ENCODE measurements at regions not wholly inside any gene's neighbourhood (a gene's known extent, or its start where the extent isn't known, plus 50 kb on each side); places are given as distances from the start of the nearest gene placed in this dataset.

DNA sequence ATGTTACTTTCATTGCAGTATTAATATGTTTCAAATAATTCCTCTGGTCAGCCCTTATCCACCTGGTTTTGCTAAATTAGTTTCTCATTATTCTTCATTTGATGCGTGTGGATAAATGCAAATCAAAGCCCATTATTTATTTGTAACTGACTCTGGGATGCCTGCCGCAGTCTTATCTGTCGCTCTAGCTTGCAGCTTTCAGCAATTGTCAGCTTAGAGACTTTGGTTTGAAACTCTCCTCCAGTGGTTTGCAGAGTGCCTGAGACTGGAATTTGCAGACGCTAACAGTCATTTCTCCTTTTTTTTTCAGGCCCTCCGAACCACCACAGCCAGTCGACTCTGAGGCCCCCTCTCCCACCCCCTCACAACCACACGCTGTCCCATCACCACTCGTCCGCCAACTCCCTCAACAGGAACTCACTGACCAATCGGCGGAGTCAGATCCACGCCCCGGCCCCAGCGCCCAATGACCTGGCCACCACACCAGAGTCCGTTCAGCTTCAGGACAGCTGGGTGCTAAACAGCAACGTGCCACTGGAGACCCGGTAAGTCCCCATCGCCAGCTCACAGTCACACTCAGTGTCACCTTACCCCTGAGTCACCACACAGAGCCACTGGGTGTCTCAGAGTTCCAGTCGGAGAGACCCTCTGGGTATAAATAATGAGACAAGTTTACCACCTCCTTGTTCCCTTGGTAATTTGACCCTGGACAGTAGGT is 339.0 kb upstream of the WWC1 start:
- DNase-seq: no peak

DNA sequence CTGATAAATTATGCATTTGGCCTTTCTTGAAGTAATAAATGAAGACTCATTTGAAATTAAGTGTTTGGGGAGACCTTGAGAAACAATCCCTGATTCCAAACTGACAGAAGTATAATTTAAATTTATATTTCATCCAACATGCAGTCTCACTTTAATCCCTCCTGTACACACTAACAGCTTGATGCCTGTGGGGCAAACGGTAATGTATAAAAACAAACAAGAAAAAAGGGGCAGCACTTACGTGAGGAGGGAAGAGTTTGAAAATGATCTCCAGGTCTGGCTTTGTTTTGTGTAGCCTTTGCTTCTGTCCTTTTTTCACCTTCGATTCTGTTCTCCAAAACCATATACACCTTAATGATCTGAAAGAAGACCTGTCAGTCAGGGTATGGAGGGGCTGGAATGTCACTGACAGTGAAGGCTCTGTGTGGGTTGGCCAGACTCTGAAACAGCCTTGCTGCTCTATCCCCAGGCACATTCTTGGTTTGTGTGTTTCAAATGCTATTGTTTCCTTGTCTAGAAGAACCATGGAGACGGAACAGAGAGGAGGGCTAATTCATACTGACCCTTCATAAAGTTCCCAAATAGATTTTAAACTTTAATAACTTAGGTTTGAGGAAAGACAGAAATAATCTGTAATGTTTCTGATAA is 338.2 kb upstream of the WWC1 start:
- no peak for DNase-seq

DNA sequence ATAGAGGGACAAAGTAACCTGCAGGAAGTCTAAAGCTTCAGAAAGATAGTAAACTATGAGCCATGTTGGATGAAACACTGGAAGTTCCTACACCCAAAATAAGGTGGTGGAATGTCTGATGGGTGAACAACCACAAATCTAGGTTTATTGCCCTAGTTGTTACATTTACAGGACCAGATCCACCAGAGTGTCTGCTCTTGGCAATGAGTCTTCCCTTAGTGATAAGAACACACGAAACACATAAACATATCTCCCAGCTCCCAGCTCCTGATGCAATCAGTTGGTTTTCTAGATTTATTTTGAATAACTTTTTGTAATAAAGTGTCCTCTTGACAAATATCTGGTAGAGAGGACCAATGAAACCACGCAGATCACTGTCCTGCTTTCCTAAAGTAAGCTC is 329.7 kb upstream of the WWC1 start:
- no peak for DNase-seq

DNA sequence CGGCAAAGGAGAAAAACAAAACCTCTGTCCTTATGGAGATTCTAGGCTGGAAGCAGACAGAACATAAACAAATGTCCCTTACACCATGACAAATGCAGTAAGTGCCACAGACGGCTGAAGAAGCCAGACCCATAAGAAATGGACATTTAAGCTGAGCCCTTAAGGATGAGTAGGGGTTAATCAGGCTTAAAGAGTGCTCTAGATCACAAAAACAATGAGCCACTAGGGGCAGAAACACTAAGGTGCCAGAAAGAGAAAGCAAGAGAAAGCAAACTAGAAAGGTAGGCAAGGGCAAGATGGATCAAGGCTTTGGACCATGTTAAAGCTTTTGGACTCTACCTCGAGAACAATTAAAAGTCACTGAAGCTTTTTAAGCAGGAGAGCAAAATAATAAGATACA is 326.9 kb upstream of the WWC1 start:
- DNase-seq: no peak

DNA sequence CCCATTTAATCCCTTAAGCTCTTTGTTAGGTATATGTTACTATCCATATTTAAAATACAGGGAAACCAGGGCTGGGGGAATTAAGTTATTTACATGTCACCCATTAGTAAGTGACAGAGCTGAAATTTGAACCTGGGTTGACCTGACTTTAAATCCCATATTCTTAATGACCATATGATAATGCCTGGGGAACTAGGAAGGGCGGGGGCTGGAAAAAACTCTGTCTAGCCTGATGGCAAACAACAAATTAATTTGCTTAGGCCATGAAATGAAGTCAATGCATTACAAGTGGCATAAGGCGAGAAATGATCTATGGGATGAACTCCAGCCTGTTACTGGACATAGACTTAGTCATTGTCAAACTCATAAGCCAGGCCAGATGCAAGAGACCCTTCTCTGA is 325.7 kb upstream of the WWC1 start:
- DNase-seq: no peak

DNA sequence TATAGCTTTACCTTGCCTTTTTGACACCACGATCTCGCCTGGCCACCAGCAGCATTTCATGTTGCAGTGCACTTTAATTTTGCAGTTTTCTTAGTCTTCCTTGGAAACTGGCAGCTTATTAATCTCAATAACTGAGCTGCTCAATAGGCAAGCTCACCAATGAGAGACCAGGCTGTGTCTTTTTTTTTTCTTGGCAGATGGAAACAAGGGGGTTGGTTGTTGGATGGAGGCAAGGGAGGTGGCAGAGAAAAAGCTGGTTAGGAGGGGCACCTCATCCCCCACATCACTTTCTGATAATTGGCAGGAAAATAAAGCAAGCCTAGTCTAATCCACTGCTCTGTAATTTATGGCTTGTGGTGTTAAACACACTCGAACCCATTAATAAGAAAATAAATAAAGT is 324.5 kb upstream of the WWC1 start:
- no peak for DNase-seq

DNA sequence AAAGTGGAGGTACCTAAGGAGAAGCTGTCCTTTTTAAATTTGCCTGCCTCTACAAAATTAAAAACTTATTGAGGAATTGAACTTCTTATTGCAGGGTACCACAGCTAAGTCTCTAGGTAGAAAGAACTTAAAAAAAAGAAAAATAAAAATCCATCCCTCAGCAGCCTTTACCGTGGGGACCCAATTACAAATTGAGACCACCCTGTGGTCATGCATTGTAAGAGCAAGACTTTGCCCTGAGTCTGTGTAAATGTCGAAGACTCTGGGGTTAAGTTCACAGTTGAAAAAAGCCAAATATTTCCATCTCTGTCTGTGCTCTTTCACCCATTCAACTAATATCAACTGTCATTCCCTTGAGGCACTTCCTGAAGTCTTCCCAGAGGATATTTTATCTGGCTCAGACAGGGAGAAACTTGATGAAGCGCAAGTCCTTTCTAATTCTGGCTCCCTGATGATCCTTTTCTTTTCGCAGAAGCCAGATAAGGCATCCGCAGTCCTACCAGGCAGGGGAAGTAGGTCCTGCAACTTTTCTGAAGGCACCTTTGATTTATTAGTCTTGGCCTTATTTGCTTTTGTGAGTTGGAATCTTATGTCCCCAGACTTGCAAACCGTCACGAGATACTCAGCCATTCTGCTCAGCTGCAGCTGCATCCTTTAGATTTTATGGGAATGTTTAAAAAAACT is 323.8 kb upstream of the WWC1 start:
- DNase-seq: no peak

DNA sequence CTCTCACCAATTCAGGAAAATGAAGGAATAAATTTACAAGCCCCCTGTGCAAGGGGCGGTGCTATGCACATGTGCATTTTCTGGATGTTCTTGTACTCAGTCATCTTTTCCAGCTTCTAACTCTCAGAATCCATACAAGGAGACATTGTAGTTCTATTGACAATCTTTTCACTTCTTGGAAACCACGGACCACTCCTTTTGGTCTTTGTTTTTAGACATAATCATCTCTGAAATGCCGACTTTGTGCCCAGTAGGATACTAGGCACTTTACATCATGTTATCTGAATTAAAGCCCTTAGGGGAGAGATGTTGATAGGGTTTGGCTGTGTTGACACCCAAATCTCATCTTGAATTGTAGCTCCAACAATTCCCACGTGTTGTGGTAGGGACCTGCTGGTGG is 322.6 kb upstream of the WWC1 start:
- no peak for DNase-seq

DNA sequence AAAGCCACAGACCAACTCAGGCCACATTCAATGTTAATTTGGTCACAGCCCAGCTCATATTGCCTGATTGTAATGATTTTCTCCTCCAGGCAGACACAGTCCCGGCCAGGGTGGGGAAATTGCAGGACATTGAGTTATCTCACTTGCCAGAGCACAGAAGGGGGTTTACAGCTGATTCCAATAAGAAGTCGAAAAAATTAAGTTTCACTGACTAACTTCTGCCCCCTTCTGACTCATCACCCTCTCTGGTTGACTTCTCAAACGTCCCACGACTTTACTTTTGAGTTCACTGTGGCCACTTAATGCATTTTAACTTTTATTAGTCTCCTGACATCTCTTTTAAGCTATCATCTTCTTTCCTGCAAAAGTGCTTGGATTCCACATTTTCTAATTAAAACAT is 321.4 kb upstream of the WWC1 start:
- DNase-seq: no peak

DNA sequence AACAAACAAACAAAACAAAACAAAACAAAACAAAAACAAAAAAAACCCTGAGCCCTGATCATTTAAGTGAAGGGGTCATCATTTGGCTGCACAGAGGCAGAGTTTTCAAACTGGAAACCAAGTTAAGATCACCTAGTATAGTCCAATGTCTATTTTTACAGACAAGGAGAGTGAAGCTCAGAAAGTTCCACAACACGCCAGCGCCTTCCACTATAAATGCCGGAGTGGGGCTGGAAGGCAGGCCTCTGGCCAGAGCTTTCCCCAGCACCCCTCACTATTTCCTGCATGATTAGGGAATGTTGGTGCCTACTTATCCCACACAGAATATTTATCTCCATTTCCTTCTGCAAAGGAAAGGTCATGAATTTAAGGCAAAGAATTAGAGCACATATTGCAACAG is 319.7 kb upstream of the WWC1 start:
- no peak for DNase-seq

DNA sequence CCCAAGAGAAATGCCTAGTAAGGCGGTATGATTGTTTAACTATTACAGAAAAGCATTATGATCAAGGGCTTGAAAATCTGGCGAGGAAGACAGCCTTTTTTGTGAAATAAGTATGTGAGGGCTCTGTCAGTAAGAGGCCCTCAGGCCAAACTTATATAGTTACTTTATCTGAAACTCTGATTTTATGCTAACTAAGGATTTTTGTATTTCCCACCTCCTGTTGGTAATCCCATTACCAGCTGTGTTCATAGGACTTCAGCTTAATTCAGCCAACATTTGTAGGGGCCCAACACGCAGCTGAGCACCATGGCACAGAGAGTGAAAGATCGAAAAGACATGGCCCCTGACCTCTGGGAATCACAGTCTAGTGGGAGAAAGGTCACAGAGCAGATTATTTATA is 318.3 kb upstream of the WWC1 start:
- no peak for DNase-seq

DNA sequence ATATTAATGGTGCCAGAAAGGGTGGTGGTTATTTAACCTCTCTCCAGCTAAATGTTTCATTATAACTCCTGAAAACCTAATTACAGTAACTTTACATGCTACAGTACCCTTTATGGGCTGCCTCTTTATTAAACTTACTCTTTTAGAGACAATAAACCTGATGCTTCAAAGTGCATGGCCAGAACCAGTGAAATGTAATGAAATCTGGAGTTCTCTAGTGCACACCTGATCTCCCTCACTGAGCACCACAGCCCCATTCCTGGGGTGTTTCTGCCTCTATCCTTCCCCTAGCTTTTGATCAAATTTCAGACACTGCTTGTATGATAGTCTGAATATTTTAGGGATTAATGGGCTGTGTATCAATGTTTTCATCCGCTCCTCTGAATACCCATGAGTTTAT is 306.5 kb upstream of the WWC1 start:
- no peak for DNase-seq

DNA sequence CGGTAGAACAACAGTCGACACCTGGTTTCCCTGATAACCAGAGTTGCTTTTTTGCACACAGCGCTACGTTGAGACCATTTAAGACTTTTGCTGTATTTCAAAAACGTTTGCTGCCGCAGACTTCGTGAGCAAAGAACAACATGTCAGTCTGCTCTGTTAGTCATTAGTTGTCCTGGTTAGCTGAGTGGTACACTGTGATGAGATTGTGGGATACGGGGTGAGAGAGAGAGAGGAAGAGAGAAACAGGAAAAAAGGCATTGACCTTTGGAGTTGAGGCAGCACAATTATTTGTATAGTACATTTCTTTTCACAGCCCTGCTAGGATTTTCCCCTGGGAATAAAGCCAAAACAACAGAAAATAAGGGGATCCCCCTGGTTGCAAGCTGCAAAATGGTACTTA is 306.1 kb upstream of the WWC1 start:
- no peak for DNase-seq

DNA sequence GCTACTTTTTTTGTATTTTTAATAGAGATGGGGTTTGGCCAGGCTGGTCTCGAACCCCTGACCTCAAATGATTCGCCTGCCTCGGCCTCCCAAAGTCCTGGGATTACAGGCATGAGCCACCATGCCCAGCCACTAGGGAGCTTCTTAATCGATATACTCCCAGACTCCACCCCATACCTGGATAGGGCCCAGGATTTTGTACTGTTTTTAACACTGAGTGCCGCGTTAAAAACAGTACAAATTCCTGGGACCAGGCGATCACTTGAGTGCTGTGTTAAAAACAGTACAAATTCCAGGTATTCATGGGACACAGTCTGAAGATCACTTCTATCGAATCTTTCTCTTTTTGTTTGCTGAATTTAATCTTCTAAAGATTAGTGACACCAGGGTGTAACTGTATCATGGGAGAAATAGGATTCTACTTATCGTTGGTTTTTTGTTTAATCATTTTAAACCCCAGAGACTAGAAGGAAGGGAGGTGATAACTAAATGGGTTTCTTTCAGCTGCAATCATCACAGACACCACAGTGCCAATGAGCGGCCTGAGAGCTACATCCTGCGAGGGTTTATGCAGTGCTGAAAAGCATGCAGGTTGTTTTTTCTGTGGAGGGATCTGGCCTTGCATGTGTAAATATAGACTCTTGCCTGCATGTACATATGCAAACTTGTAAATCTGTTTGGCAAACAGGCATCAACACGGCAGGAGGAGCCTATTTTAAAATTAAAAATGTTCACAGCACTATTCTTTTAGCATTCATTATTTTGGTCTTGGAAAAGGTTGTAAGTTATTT is 303.8 kb upstream of the WWC1 start:
- no peak for DNase-seq

DNA sequence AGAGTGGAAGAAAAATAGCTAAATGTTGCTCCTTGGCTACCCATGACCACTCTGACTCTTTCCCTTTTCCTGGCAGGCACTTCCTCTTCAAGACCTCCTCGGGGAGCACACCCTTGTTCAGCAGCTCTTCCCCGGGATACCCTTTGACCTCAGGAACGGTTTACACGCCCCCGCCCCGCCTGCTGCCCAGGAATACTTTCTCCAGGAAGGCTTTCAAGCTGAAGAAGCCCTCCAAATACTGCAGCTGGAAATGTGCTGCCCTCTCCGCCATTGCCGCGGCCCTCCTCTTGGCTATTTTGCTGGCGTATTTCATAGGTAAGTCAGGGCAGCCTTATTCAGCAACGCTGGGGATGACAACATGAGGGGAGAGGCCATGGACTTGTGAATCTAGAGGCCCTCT is 298.6 kb upstream of the WWC1 start:
- DNase-seq: no peak

DNA sequence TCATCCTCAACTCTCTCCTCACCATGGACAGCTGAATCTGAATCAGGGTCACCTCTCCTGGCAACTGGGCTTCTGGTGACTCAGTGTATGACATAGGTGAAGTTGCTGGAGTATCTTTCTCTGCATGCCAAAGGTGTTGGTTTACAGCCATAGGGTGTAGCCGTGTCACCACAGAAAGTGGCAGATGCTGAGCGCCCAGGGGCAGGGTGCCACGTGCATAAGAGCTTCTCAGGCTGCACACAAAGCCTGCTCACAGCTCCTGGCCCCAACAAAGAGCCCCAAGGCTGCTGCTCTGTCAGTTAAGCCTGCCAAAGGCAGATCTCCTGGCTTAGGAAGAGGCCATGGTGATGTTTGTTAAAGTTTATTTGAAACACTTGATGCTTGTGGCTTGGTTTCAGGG is 297.7 kb upstream of the WWC1 start:
- no peak for DNase-seq

DNA sequence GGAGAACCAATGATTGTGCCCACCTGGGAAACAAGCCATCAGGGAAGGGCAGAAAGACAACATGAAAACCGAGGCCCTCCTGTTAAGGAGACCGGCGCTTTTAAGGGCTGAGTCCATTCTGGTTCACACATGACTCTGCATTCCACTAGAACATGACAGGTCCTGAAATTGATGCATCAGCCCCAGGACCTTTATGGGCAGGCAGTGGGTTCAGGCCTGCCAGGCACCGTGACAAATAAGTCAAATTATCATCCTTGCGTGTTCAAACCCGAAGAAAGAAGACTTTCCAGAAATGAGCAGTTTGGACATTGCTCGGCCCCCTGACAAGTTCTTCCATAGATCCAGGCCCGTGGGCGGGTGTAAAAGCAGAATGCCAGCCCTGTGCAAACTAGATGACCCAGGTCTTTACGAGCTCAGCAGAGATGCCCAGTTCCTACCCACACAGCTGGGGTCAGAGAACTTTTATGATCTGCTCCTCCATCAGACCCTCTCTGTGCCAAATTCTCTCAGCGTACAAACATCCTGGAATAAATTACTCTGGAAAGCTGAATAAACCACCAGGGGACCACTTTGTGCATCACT is 295.5 kb upstream of the WWC1 start:
- DNase-seq: no peak

DNA sequence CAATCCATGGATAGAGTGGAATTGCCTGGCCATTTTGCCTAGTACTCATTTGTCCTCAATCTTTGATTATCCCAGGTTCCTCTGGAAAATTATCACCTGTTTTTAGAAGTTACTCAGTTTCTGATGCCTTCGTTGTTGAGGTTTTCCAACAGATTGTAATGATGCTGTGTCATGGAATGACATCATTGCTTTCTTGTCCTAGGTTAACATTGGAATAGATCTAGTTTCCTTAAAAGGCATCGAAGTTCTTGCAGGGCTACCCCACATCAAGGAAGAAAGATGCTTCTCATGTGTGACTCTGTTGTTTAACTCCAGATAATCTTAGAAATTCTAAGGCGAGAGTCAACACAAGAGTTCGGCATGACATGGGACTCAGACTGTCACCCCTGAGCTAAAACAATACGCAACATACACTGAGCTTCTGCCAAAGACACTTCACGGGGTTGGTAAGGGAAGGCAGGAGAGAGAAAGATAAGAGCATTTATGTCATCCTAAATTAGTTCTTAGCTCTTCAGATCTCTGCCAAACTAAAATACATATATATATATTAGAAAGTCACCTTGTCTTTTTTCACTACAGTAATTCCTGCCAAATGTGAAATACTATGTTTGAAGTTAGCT is 293.2 kb upstream of the WWC1 start:
- no peak for DNase-seq

DNA sequence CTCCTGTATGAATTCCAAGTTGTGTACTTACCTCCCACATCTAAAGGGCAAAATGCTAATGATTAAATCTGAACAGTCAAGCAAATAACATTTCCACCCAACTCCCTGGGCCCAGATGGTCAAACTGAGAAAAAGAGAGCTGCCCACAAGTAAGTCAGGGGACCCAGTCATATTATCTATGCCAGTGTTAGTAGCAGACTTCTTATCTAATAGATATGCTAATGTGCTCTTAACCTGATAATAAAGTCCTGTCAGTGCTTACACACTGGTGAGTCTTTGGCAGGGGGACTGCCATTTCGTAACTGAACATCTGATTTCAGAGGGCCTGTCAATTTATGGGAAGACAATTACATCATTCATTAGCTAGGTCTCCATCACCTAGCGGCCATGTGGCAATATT is 292.3 kb upstream of the WWC1 start:
- DNase-seq: no peak

DNA sequence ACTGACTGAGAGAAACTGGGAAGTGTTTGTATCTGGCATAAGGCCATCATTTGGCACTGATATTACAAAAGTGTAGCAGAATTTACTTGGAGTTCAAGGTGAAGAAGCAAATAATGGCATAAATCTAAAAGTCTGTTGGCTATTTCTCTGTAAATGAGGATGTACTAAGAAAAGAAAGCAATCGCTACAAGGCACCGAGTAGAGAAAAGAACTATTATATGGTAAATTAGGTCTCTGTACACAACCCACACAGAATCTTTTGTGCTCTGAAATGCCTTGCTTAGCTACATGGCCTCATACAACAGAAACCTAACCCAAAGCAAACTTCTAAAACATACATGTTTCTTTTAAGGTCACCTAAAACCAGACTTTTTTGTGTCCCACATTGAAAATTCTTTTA is 290.1 kb upstream of the WWC1 start:
- no peak for DNase-seq

DNA sequence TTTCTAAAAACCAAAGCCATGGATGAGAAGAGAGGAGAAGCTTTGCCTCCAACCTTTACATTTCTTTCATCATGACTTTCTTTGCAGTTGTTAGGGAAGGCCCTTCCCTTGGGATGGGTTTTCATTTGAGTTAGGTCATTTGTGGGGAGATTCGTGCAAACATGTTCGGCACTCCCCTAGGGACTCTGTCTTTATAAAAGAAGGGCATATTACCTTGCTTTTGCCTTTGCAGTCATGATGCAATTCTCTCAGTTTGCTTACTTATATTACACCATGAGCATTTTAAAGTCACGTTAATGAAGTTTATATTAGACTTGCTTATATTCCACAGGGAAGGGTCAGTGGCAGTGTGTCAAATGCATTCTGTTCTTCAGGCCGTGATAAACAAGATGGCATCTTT is 289.3 kb upstream of the WWC1 start:
- no peak for DNase-seq

DNA sequence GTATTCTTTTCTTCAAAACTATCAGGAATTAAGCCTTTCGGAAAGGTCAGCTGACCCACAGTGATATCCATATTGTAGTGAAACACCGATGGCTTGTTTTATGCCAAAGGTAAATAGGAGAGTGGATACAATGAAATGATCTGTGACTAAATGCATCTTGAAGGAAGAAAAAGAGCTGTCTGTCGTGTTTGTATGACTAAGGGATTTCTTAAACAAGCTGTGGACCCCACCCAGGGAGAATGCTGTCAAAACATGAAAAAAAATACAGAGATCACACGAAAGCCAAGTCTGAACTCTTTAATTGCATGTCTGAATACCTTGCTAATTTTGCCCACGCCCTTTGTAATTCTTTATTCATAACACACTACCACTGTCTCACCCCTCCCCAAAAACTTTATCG is 286.4 kb upstream of the WWC1 start:
- DNase-seq: no peak

DNA sequence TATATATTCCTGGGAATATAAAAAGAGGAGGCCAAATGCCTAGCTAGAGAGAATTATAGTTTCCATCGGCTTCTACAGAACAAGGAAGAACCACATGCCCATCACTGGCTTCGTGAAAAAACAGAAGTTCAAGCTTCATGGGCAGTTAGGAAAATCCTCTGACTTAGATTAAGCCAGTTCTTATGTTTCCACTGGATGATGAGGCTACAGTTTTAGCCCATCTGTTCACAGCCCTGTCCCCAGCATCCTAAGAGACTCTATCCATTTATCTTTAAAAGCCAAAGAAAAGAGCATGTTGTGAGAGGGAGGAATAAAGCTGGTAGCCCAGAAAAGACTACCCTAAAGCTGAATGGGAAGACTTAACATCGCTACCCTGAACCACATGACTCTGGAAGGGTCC is 285.5 kb upstream of the WWC1 start:
- no peak for DNase-seq

All from CD4-positive, alpha-beta T cell treated with Interleukin-6 for 4 hours (primary cell).